ENCODE measurements at regions not wholly inside any gene's neighbourhood (a gene's known extent, or its start where the extent isn't known, plus 50 kb on each side); places are given as distances from the start of the nearest gene placed in this dataset.

DNA sequence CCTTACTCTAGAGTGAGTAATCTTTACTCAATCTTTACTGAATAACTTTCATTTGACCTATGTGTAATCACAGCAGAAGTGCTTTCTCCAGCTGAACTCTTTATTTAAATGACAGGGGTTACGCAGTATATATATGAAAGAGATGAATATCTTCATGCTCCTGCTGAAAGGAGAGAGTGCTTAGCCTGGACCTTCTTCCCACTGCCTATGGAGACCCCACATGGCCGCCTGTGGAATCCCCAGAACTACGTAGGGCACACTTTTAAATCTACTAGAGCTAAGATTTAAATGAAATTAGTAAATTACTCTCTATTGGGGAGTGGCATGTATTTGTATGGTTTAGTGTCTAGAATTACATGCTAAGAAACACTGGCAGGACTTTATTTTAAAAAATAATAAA is 391.2 kb downstream of the ANKRD50 start:
- TF ChIP-seq, protein P1, sequence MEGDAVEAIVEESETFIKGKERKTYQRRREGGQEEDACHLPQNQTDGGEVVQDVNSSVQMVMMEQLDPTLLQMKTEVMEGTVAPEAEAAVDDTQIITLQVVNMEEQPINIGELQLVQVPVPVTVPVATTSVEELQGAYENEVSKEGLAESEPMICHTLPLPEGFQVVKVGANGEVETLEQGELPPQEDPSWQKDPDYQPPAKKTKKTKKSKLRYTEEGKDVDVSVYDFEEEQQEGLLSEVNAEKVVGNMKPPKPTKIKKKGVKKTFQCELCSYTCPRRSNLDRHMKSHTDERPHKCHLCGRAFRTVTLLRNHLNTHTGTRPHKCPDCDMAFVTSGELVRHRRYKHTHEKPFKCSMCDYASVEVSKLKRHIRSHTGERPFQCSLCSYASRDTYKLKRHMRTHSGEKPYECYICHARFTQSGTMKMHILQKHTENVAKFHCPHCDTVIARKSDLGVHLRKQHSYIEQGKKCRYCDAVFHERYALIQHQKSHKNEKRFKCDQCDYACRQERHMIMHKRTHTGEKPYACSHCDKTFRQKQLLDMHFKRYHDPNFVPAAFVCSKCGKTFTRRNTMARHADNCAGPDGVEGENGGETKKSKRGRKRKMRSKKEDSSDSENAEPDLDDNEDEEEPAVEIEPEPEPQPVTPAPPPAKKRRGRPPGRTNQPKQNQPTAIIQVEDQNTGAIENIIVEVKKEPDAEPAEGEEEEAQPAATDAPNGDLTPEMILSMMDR (IDR thresholded peaks at IDR 0.05; ENCODE audit: poor library complexity, severe bottlenecking), result no peak
- TF ChIP-seq EZH2 (IDR thresholded peaks at IDR 0.05; ENCODE audit: borderline replicate concordance, insufficient read depth, low read length, poor library complexity, severe bottlenecking) (no peak), SMC3 (conservative IDR thresholded peaks at IDR 0.05; ENCODE audit: poor library complexity) (no peak), EP300 (conservative IDR thresholded peaks at IDR 0.05; ENCODE audit: poor library complexity, severe bottlenecking) (no peak), MXI1 (conservative IDR thresholded peaks at IDR 0.05; ENCODE audit: poor library complexity, severe bottlenecking) (no peak), POLR2AphosphoS5 (IDR thresholded peaks at IDR 0.05) (no peak)

Data from neural cell (in vitro differentiated cells).